Smooth muscle cell (in vitro differentiated cells): ENCODE measurements at regions not wholly inside any gene's neighbourhood (a gene's known extent, or its start where the extent isn't known, plus 50 kb on each side); places are given as distances from the start of the nearest gene placed in this dataset.

Source experiments
- DNase-seq: peaks from one replicate; lab custom pipeline; 2025; ENCODE audit not compliant: unreplicated experiment; lab: John Stamatoyannopoulos, UW
- H2AFZ ChIP-seq: fragments of 200-600 bp; sonication (generic); 2 replicates; pipeline ENCODE4 v1.6.0; 2016; ENCODE audit warnings: antibody characterized with exemption, low read depth, mild to moderate bottlenecking
- H3F3A ChIP-seq: fragments of 200-600 bp; sonication (generic); 2 replicates; pipeline ENCODE4 v1.6.0; 2017; ENCODE audit warnings: antibody characterized with exemption, low read depth
- H3K27ac ChIP-seq: fragments of 200-600 bp; sonication (generic); 2 replicates; pipeline ENCODE4 v1.5.1; 2016; ENCODE audit warnings: low read depth, mild to moderate bottlenecking
- H3K27me3 ChIP-seq: fragments of 200-600 bp; sonication (generic); 2 replicates; pipeline ENCODE4 v1.6.1; 2016; ENCODE audit warnings: low read depth, mild to moderate bottlenecking
- H3K36me3 ChIP-seq: fragments of 200-600 bp; sonication (generic); 2 replicates; pipeline ENCODE4 v1.5.1; 2016; ENCODE audit warnings: low read depth
- H3K4me1 ChIP-seq: fragments of 200-600 bp; sonication (generic); 2 replicates; pipeline ENCODE4 v1.5.1; 2016; ENCODE audit warnings: low read depth
- H3K4me2 ChIP-seq: fragments of 200-600 bp; sonication (generic); 2 replicates; pipeline ENCODE4 v1.6.0; 2016; ENCODE audit warnings: mild to moderate bottlenecking
- H3K4me3 ChIP-seq: fragments of 200-600 bp; sonication (generic); 2 replicates; pipeline ENCODE4 v1.5.1; 2016; ENCODE audit warnings: mild to moderate bottlenecking
- H3K79me2 ChIP-seq: fragments of 200-600 bp; sonication (generic); 2 replicates; pipeline ENCODE4 v1.6.0; 2016; ENCODE audit warnings: low read depth, mild to moderate bottlenecking
- H3K9ac ChIP-seq: fragments of 200-600 bp; sonication (generic); 2 replicates; pipeline ENCODE4 v1.6.0; 2016; ENCODE audit warnings: low read depth
- H3K9me3 ChIP-seq: fragments of 200-600 bp; sonication (generic); replicated peaks from 2 replicates; pipeline ENCODE4 v1.5.1; 2016; ENCODE audit warnings: low read depth
- H4K20me1 ChIP-seq: fragments of 200-600 bp; sonication (generic); 2 replicates; pipeline ENCODE4 v1.6.0; 2016; ENCODE audit warnings: low read depth
- WGBS: methylation state at CpG from one replicate; pipeline ENCODE4 v1.1.7; 2016; ENCODE audit warnings: low lambda C conversion rate; 5-methylcytosine and 5-hydroxymethylcytosine counted together
- TF ChIP-seq, protein P1 (sequence below): fragments of 200-600 bp; sonication (generic); IDR thresholded peaks from 2 replicates; pipeline ENCODE4 v1.5.1; 2017; ENCODE audit warnings: borderline replicate concordance, mild to moderate bottlenecking, antibody characterized with exemption; ENCODE audit not compliant: insufficient read depth, poor library complexity, severe bottlenecking

DNA sequence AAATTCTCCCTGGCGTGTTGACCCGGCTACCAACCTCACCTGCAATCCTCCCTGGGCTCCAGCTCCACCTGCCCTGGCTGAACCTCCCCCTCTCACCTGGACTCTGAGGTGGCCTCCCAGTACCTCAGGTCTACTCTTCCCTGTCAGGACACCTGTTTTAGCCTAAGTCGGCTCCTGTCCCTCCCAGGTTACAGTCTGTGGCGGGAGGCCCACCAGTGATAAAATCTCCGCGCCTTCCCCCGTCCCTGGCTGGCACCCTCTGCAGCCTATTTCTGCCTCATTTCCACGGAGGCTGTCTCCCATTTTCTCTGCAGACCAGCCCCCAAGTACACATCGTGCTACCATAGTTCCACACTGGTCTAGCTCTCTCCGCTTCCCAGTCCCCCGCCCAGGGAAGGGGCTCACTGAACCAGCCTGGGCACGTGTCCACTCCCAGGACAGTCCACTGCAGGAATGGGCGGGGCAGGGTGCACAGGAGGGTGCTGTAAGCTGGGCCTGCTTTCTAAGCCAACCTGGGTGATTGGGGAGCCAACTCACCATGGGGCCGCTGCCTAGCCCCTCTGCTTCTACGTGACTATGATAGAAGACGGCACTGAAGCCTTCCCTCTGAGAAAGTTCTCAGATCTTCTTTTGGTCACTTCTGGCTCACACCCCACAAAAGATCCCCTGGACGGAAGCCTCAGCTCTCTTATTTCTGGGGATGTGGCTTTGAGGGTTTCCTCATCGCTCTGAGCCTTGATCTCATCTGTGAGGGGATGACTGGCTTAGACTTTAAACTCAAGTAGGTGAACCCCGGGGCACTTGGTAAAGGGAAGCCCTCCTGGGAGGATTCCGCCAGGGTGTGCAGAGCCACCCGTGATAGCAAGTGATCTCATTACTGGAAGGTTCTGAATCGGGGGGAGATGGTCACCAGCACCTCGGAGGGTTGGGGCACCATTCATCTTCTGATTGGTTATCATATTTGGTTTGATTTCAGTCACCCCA, 96.6 kb downstream of the NSMCE3 start:
- H2AFZ ChIP-seq = no peak overlapping the region
- no peaks in the 10 kb centered on the region for H3K9me3 ChIP-seq
- TF ChIP-seq, protein P1, sequence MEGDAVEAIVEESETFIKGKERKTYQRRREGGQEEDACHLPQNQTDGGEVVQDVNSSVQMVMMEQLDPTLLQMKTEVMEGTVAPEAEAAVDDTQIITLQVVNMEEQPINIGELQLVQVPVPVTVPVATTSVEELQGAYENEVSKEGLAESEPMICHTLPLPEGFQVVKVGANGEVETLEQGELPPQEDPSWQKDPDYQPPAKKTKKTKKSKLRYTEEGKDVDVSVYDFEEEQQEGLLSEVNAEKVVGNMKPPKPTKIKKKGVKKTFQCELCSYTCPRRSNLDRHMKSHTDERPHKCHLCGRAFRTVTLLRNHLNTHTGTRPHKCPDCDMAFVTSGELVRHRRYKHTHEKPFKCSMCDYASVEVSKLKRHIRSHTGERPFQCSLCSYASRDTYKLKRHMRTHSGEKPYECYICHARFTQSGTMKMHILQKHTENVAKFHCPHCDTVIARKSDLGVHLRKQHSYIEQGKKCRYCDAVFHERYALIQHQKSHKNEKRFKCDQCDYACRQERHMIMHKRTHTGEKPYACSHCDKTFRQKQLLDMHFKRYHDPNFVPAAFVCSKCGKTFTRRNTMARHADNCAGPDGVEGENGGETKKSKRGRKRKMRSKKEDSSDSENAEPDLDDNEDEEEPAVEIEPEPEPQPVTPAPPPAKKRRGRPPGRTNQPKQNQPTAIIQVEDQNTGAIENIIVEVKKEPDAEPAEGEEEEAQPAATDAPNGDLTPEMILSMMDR = no peak
- no peak overlapping the region for H3K4me3 ChIP-seq
- DNase-seq = no peak
- no peaks in the 10 kb centered on the region for H3K79me2 ChIP-seq
- no peak overlapping the region for H3K27ac ChIP-seq
- H4K20me1 ChIP-seq = no peaks in the 10 kb centered on the region
- no peaks in the 10 kb centered on the region for H3K27me3 ChIP-seq
- H3K4me2 ChIP-seq = no peak overlapping the region
- no peaks in the 10 kb centered on the region for H3K4me1 ChIP-seq
- H3K9ac ChIP-seq = no peak overlapping the region
- H3F3A ChIP-seq = no peaks in the 10 kb centered on the region
- H3K36me3 ChIP-seq = no peaks in the 10 kb centered on the region
- 95% methylated on average over 23 of the region's 23 CpGs for WGBS

DNA sequence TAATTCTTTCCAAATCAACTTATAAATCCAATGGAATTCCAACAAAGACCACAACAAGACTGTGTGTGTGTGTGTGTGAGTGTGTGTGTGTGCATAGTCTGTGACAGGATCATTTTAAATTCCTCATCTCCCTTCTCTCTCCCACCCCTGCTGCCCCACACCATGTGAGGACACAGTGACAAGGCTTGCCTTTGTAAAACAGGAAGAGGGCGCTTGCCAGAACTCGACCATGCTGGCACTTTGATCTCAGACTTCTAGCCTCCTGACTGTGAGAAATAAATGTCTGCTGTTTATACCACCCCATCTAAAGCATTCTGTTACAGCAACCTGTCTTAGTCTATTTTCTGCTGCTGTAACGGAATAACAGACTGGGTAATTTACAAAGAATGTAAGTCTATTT, 99.1 kb downstream of the NSMCE3 start:
- no peaks in the 10 kb centered on the region for H3F3A ChIP-seq
- no peaks in the 10 kb centered on the region for H3K4me1 ChIP-seq
- no peaks in the 10 kb centered on the region for H3K79me2 ChIP-seq
- H3K27ac ChIP-seq = no peak overlapping the region
- TF ChIP-seq, protein P1 = no peak
- H3K9me3 ChIP-seq = no peaks in the 10 kb centered on the region
- 69% methylated on average over 3 of the region's 3 CpGs for whole genome bisulfite sequencing
- H3K36me3 ChIP-seq = no peaks in the 10 kb centered on the region
- H2AFZ ChIP-seq = no peak overlapping the region
- H3K4me2 ChIP-seq = no peak overlapping the region
- H4K20me1 ChIP-seq = no peaks in the 10 kb centered on the region
- H3K27me3 ChIP-seq = no peaks in the 10 kb centered on the region
- no peak for DNase-seq
- H3K9ac ChIP-seq = no peak overlapping the region
- no peak overlapping the region for H3K4me3 ChIP-seq
